PC-3 (cell line): ENCODE measurements at regions not wholly inside any gene's neighbourhood (a gene's known extent, or its start where the extent isn't known, plus 50 kb on each side); places are given as distances from the start of the nearest gene placed in this dataset.

ENCODE experiments used
- ATAC-seq: fragments of 200-7000 bp; cut with Tn5 transposase; 2 replicates; pipeline ENCODE4 v1.9.1; 2020; ENCODE audit warnings: mild to moderate bottlenecking, moderate library complexity
- BruUV-seq: library from RNA; stranded (reverse); fragments of 400-500 nt; replicated peaks from 2 replicates; lab custom pipeline; 2021; lab: Mats Ljungman, UMichigan
- CTCF ChIA-PET: fragments of 300-600 bp; sonication (Branson Sonifier 250); formaldehyde crosslinking; loops from one replicate; lab custom pipeline; 2022; ENCODE audit warnings: antibody characterized with exemption; lab: Charles Lee
- POLR2A ChIA-PET: fragments of 300-600 bp; sonication (Branson Sonifier 250); formaldehyde crosslinking; loops from one replicate; lab custom pipeline; 2022; ENCODE audit warnings: antibody characterized with exemption; ENCODE audit not compliant: unreplicated experiment; lab: Charles Lee
- DNase-seq: peaks from one replicate; pipeline ENCODE4 v3.0.0-alpha.2; 2015
- H2AFZ ChIP-seq: fragments of 300-600 bp; sonication (generic); 2 replicates; pipeline ENCODE4 v1.6.0; 2016; ENCODE audit warnings: antibody characterized with exemption, low read length
- H3F3A ChIP-seq: fragments of 300-600 bp; sonication (generic); one replicate; pipeline ENCODE4 v1.6.0; 2017; ENCODE audit warnings: antibody characterized with exemption, low read length, control low read depth, mild to moderate bottlenecking; ENCODE audit not compliant: unreplicated experiment
- H3K27ac ChIP-seq: fragments of 300-600 bp; sonication (generic); 2 replicates; pipeline ENCODE4 v1.5.1; 2016; ENCODE audit warnings: mild to moderate bottlenecking, low read length
- H3K27me3 ChIP-seq: fragments of 300-600 bp; sonication (generic); 2 replicates; pipeline ENCODE4 v1.6.1; 2016; ENCODE audit warnings: low read length, mixed read lengths
- H3K36me3 ChIP-seq: fragments of 300-600 bp; sonication (generic); 2 replicates; pipeline ENCODE4 v1.6.1; 2016; ENCODE audit warnings: low read depth, mixed run types, low read length, mixed read lengths
- H3K4me1 ChIP-seq: fragments of 300-600 bp; sonication (generic); 2 replicates; pipeline ENCODE4 v1.5.1; 2016; ENCODE audit warnings: low read length; ENCODE audit not compliant: insufficient read depth
- H3K4me2 ChIP-seq: fragments of 300-600 bp; sonication (generic); 2 replicates; pipeline ENCODE4 v1.6.0; 2016; ENCODE audit warnings: low read length
- H3K4me3 ChIP-seq: fragments of 300-600 bp; sonication (generic); 2 replicates; pipeline ENCODE4 v1.5.1; 2016; ENCODE audit warnings: mild to moderate bottlenecking, low read length, mixed read lengths
- H3K79me2 ChIP-seq: fragments of 300-600 bp; sonication (generic); 2 replicates; pipeline ENCODE4 v1.6.1; 2017; ENCODE audit warnings: low read length, mixed read lengths
- H3K9ac ChIP-seq: fragments of 300-600 bp; sonication (generic); 2 replicates; pipeline ENCODE4 v1.6.0; 2016; ENCODE audit warnings: mild to moderate bottlenecking, low read length
- H3K9me2 ChIP-seq: fragments of 300-600 bp; sonication (generic); replicated peaks from 2 replicates; pipeline ENCODE4 v1.6.1; 2016; ENCODE audit warnings: mixed run types, low read length, mixed read lengths
- H3K9me3 ChIP-seq: fragments of 300-600 bp; sonication (generic); 2 replicates; pipeline ENCODE4 v1.6.1; 2016; ENCODE audit warnings: low read length, mixed read lengths
- H4K20me1 ChIP-seq: fragments of 300-600 bp; sonication (generic); 2 replicates; pipeline ENCODE4 v1.6.1; 2016; ENCODE audit warnings: low read length, mixed read lengths
- CTCF ChIP-seq: fragments of 300-600 bp; sonication (generic); conservative IDR thresholded peaks from 2 replicates; pipeline ENCODE4 v1.5.1; 2017; ENCODE audit warnings: antibody characterized with exemption, low read depth, mild to moderate bottlenecking, low read length
- EZH2 ChIP-seq: fragments of 300-600 bp; sonication (generic); IDR thresholded peaks from one replicate; pipeline ENCODE4 v1.6.1; 2017; ENCODE audit warnings: antibody characterized with exemption, mild to moderate bottlenecking, low read length; ENCODE audit not compliant: unreplicated experiment
- EZH2phosphoT487 ChIP-seq: fragments of 300-600 bp; sonication (generic); IDR thresholded peaks from 2 replicates; pipeline ENCODE4 v1.6.1; 2018; ENCODE audit warnings: mild to moderate bottlenecking, antibody characterized with exemption, low read length, borderline replicate concordance
- intact Hi-C: fragments of 100-400 bp; cut with micrococcal nuclease; formaldehyde crosslinking; loops from 2 replicates; pipeline ENCODE4 v1.9.0; 2023

GRCh38 chr1:188281921-188282320 lies 1453.2 kb downstream of the PLA2G4A start:
- intact Hi-C loops = no loop called here
- Histone ChIP-seq H3K4me2 (no peak overlapping the region), H4K20me1 (no peaks in the 10 kb centered on the region), H3F3A (no peaks in the 10 kb centered on the region), H3K36me3 (no peaks in the 10 kb centered on the region), H3K27ac (no peak overlapping the region), H3K4me1 (no peaks in the 10 kb centered on the region), H2AFZ (no peak overlapping the region), H3K79me2 (no peaks in the 10 kb centered on the region), H3K9me2 (no peaks in the 10 kb centered on the region), H3K27me3 (no peaks in the 10 kb centered on the region), H3K4me3 (no peak overlapping the region), H3K9ac (no peak overlapping the region), H3K9me3 (no peaks in the 10 kb centered on the region)
- no peak for TF ChIP-seq EZH2phosphoT487
- no peak for TF ChIP-seq EZH2
- ChIA-PET CTCF (no interaction called here), POLR2A (no interaction called here)
- DNase-seq (no peak), ATAC-seq (no peak)
- no TSS peak for BruUV-seq

GRCh38 chr1:188295157-188295556 lies 1466.4 kb downstream of the PLA2G4A start:
- no TSS peak for BruUV-seq
- ChIA-PET CTCF (no interaction called here), POLR2A (no interaction called here)
- Histone ChIP-seq H4K20me1 (no peaks in the 10 kb centered on the region), H3K4me2 (no peak overlapping the region), H3K79me2 (no peaks in the 10 kb centered on the region), H3K9me2 (no peaks in the 10 kb centered on the region), H3F3A (no peaks in the 10 kb centered on the region), H3K36me3 (no peaks in the 10 kb centered on the region), H3K27ac (no peak overlapping the region), H2AFZ (no peak overlapping the region), H3K9me3 (no peaks in the 10 kb centered on the region), H3K4me1 (no peaks in the 10 kb centered on the region), H3K4me3 (no peak overlapping the region), H3K27me3 (no peaks in the 10 kb centered on the region), H3K9ac (no peak overlapping the region)
- ATAC-seq = no peak
- TF ChIP-seq CTCF (no peak), EZH2phosphoT487 (no peak), EZH2 (no peak)
- no peak for DNase-seq
- intact Hi-C loops = no loop called here

- H3K27me3 ChIP-seq = no peaks in the 10 kb centered on the region
- intact Hi-C loops = no loop called here
- ATAC-seq = no peak
- TF ChIP-seq EZH2 = no peak
- TF ChIP-seq EZH2phosphoT487 = no peak
- no peak for TF ChIP-seq CTCF
- no peak overlapping the region for H2AFZ ChIP-seq
- H3F3A ChIP-seq = no peaks in the 10 kb centered on the region
- H4K20me1 ChIP-seq = no peaks in the 10 kb centered on the region
- DNase-seq = no peak
- no peaks in the 10 kb centered on the region for H3K4me1 ChIP-seq
- no peak overlapping the region for H3K4me3 ChIP-seq
- no peaks in the 10 kb centered on the region for H3K9me2 ChIP-seq
- no peaks in the 10 kb centered on the region for H3K79me2 ChIP-seq
- POLR2A ChIA-PET = no interaction called here
- no TSS peak for BruUV-seq
- H3K9me3 ChIP-seq = no peaks in the 10 kb centered on the region
- CTCF ChIA-PET = no interaction called here
- H3K27ac ChIP-seq = no peak overlapping the region
- no peak overlapping the region for H3K4me2 ChIP-seq
- no peaks in the 10 kb centered on the region for H3K36me3 ChIP-seq
- no peak overlapping the region for H3K9ac ChIP-seq
Observed at GRCh38 chr1:188302746-188303145, 1474.0 kb downstream of the PLA2G4A start.
